Superior temporal gyrus (tissue), 1 donor: ENCODE measurements at regions not wholly inside any gene's neighbourhood (a gene's known extent, or its start where the extent isn't known, plus 50 kb on each side); places are given as distances from the start of the nearest gene placed in this dataset.
"Not testable (repeated sequence)": the region's sequence is repeated elsewhere in the genome, so short reads cannot be mapped to it uniquely, and the experiment has no call there.

Experiments used
- DNase-seq: peaks from one replicate; pipeline ENCODE4 v3.0.0-alpha.2; 2016; ENCODE audit errors: extremely low spot score

GRCh38 chr21:13812191-13812590 is 202.6 kb downstream of the POTED start:
- not testable (repeated sequence) for DNase-seq

- DNase-seq: not testable (repeated sequence)
Observed at GRCh38 chr21:13810559-13810958, 201.0 kb downstream of the POTED start.

- DNase-seq: not testable (repeated sequence)
Observed at GRCh38 chr21:13806444-13806843, 196.9 kb downstream of the POTED start.

GRCh38 chr21:13802757-13803156 is 193.2 kb downstream of the POTED start:
- not testable (repeated sequence) for DNase-seq
